ENCODE measurements at regions not wholly inside any gene's neighbourhood (a gene's known extent, or its start where the extent isn't known, plus 50 kb on each side); places are given as distances from the start of the nearest gene placed in this dataset.

DNA sequence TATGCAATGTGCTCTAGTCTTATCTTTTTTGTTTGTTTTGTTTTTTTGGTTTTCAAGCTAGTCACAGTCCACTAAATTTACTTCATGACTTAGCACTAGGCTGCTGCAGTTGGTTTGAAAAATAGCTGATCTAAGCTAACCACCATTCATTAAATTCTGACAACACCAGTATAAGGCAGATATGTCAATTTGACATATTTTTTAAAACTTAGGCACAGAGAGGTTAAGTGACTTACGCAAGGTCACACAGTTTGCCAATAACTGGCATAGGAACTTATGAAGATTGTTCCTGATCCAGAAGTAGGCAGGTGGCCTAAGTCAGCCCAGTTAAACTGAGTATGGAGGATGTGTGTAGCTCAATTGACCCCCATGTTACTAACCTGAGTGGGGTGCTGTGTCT, 377.3 kb upstream of the NFE2L3 start:
- H3K27me3 ChIP-seq (ENCODE audit: control insufficient read depth, insufficient read depth, low read length), result peaks cover 2% of the 10 kb centered on the region
- TF ChIP-seq, protein P1, sequence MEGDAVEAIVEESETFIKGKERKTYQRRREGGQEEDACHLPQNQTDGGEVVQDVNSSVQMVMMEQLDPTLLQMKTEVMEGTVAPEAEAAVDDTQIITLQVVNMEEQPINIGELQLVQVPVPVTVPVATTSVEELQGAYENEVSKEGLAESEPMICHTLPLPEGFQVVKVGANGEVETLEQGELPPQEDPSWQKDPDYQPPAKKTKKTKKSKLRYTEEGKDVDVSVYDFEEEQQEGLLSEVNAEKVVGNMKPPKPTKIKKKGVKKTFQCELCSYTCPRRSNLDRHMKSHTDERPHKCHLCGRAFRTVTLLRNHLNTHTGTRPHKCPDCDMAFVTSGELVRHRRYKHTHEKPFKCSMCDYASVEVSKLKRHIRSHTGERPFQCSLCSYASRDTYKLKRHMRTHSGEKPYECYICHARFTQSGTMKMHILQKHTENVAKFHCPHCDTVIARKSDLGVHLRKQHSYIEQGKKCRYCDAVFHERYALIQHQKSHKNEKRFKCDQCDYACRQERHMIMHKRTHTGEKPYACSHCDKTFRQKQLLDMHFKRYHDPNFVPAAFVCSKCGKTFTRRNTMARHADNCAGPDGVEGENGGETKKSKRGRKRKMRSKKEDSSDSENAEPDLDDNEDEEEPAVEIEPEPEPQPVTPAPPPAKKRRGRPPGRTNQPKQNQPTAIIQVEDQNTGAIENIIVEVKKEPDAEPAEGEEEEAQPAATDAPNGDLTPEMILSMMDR (IDR thresholded peaks at IDR 0.05; ENCODE audit: low read depth, low read length), result no peak
- DNase-seq (ENCODE audit: low read depth, low spot score), result no peak
- POLR2A ChIA-PET, result no interaction called here
- CTCF ChIA-PET, result interaction anchor here (0.8 to 1.1 kb wide), 2 partner anchors 9 to 515 kb away, joined by 3 read pairs; no protein-coding TSS in a partner anchor
- no peak overlapping the region for H3K27ac ChIP-seq (ENCODE audit: low read depth, low read length)
- no peak overlapping the region for H3K4me3 ChIP-seq (ENCODE audit: low read depth, low read length)
- no peaks in the 10 kb centered on the region for H3K9me3 ChIP-seq (ENCODE audit: control insufficient read depth, insufficient read depth, low read length)

- POLR2A ChIA-PET, result no interaction called here
- H3K9me3 ChIP-seq (ENCODE audit: control insufficient read depth, insufficient read depth, low read length), result no peaks in the 10 kb centered on the region
- CTCF ChIA-PET, result interaction anchor here (0.8 to 1.2 kb wide), 3 partner anchors 10 to 516 kb away, joined by 3 read pairs; no protein-coding TSS in a partner anchor
- no peak for DNase-seq (ENCODE audit: low read depth, low spot score)
- H3K27me3 ChIP-seq (ENCODE audit: control insufficient read depth, insufficient read depth, low read length), result peaks cover 4% of the 10 kb centered on the region
- TF ChIP-seq, protein P1 (IDR thresholded peaks at IDR 0.05; ENCODE audit: low read depth, low read length), result no peak
- no peak overlapping the region for H3K4me3 ChIP-seq (ENCODE audit: low read depth, low read length)
- H3K27ac ChIP-seq (ENCODE audit: low read depth, low read length), result no peak overlapping the region
Observed at GRCh38 chr7:25775570-25775969, 376.4 kb upstream of the NFE2L3 start.

GRCh38 chr7:25775999-25776743, 375.8 kb upstream of the NFE2L3 start:
- Histone ChIP-seq H3K9me3 (ENCODE audit: control insufficient read depth, insufficient read depth, low read length) (no peaks in the 10 kb centered on the region), H3K27ac (ENCODE audit: low read depth, low read length) (no peak overlapping the region), H3K4me3 (ENCODE audit: low read depth, low read length) (no peak overlapping the region), H3K27me3 (ENCODE audit: control insufficient read depth, insufficient read depth, low read length) (peaks cover 4% of the 10 kb centered on the region)
- ChIA-PET POLR2A (no interaction called here), CTCF (interaction anchor here (0.6 to 1.2 kb wide), 2 partner anchors 74 to 1154 kb away, joined by 3 read pairs; no protein-coding TSS in a partner anchor)
- no peak for DNase-seq (ENCODE audit: low read depth, low spot score)
- TF ChIP-seq, protein P1 (IDR thresholded peaks at IDR 0.05; ENCODE audit: low read depth, low read length), result no peak

DNA sequence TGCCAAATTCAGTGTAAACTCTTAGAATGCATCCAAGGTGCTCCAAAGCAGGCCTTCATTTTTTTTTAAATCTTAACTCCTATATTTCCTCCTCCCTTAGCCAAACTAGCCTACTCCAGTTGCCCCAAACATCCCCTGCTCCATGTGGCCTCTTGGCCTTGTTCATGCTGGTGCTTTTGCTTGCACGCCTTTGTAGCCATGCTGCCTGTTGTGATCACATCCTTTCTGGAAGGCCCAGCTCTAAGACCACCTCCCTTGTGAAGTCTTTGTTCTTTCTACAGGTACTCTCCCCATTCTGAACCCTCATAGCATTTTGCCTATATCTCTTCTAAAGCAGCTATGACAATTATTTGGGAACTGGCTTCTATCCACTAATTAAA, 375.3 kb upstream of the NFE2L3 start:
- TF ChIP-seq, protein P1 (IDR thresholded peaks at IDR 0.05; ENCODE audit: low read depth, low read length), result no peak
- no peak overlapping the region for H3K4me3 ChIP-seq (ENCODE audit: low read depth, low read length)
- no peak for DNase-seq (ENCODE audit: low read depth, low spot score)
- CTCF ChIA-PET, result no interaction called here
- H3K27ac ChIP-seq (ENCODE audit: low read depth, low read length), result no peak overlapping the region
- H3K9me3 ChIP-seq (ENCODE audit: control insufficient read depth, insufficient read depth, low read length), result no peaks in the 10 kb centered on the region
- peaks cover 4% of the 10 kb centered on the region for H3K27me3 ChIP-seq (ENCODE audit: control insufficient read depth, insufficient read depth, low read length)
- POLR2A ChIA-PET, result no interaction called here

DNA sequence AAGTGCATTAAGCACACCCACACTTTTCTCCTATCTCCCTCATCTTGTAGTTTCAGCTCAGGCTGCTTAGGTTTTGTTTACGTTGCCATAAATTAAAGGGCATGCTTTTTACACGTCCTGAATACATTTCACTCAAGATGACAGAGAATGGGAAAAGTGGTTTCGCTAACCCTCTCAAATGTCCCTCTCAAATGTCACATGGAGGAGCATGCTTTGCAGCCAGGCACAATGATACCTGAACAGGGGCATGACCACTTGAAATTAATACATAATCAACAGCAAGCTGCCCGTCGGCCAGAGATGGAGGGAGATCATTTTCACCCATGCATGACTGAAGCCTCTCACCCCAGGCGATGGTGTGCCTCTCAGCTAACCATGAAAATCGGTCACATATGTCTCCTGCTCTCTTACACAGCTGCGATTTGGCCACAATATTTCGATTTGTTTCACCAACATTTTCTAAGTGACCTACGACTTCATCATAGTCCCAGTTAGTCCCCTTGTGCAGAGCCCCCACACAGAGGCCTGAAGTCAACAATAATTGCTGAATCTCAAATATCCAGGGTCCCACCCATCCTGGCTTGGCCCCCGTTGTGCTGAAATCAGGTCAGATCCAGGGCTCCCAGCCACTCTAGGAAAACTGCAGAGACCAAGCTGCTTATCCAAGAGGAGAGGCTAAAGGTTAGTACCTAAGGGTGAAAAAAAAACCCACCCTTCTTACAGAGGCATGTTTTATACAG, 373.9 kb upstream of the NFE2L3 start:
- Histone ChIP-seq H3K4me3 (ENCODE audit: low read depth, low read length) (no peak overlapping the region), H3K27me3 (ENCODE audit: control insufficient read depth, insufficient read depth, low read length) (peaks cover 4% of the 10 kb centered on the region), H3K9me3 (ENCODE audit: control insufficient read depth, insufficient read depth, low read length) (no peaks in the 10 kb centered on the region), H3K27ac (ENCODE audit: low read depth, low read length) (no peak overlapping the region)
- POLR2A ChIA-PET, result no interaction called here
- DNase-seq (ENCODE audit: low read depth, low spot score), result no peak
- CTCF ChIA-PET, result no interaction called here
- TF ChIP-seq, protein P1 (IDR thresholded peaks at IDR 0.05; ENCODE audit: low read depth, low read length), result no peak

All from AG04450 (cell line).